NCI-H526 (cell line): ENCODE measurements at regions not wholly inside any gene's neighbourhood (a gene's known extent, or its start where the extent isn't known, plus 50 kb on each side); places are given as distances from the start of the nearest gene placed in this dataset.
"Not testable (repeated sequence)": the region's sequence is repeated elsewhere in the genome, so short reads cannot be mapped to it uniquely, and the experiment has no call there.

ENCODE experiments used
- DNase-seq, 2 experiments: peaks; one replicate each; lab custom pipeline; 2025; lab: John Stamatoyannopoulos, UW

DNA sequence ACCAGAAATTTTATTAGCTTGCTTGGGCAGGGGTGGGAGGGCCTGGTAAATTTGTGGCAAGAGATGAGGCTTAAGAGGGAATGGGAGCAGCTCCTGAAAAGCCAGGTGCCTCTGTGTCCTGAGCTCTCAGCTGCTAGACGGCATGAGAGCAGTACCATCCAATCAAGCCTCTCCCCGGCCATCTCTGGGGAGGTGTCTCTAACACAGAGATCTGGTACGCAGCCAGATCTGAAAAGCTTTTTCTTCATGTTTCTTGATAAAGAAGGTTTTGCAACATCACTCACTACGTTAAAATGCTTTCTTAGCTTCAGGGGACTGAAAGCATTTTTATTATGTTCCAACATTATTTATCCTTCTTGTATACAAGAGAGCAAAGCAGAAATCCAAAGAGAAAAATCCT, 488.2 kb downstream of the RBFOX1 start:
- DNase-seq: no peak

DNA sequence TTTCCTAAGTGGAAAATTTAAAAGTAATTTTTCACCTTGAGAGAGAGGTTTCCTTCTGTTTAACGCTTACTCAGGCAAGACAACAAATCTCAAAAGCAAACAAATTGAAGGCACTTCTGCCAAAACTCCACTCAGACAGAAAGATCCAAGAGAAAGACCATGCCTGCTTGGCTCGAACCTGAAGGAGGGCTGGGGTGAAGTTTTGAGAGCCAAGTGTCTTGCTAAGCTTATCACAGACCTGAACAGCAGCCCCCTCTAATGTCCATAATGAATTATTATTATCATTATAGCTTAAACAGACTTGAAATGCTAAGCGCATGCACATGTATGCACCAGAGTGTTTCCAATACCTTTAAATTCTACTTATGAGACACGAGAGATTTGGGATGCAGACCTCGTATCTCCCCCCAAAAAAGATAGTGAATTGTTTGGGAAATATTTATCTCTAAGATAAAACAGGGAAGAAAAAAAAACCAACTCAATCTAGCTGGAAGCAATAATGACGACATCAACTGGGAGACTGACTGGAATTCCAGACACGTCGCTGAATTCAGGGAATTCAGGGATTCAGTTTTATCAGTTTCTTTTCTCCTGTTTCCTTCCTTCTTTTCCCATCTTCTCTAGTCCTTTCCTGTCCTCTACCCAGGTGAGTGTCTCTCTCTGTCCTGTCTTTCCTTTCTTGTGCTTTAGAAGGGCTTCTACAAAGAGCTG, 473.2 kb downstream of the RBFOX1 start:
- no peak for DNase-seq

DNA sequence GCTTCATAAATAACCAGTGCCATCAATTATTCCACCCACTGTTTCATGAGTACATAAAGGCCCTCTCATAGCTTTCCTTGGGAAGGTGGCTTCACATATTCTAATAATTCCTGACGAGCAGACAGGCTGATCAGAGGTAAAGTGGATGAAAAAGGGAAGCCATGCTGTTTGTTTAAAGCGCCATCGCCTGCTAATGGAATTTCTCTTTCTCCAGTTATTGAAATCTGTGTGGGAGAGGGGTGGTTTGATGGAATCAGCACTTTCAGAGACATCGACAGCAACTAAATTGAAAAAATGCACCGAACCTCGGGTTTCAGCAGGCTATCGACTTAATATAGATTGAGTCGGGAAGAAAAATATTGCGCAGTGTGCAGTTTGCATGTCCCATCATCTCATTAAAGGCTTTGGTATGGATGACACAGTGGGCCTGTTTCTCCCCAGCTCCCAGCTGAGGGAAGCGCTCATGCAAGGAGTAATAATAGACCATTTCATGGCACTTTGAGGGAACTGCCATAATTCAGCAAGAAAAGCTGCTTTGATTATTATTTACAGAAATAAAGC, 472.1 kb downstream of the RBFOX1 start:
- no peak for DNase-seq

DNA sequence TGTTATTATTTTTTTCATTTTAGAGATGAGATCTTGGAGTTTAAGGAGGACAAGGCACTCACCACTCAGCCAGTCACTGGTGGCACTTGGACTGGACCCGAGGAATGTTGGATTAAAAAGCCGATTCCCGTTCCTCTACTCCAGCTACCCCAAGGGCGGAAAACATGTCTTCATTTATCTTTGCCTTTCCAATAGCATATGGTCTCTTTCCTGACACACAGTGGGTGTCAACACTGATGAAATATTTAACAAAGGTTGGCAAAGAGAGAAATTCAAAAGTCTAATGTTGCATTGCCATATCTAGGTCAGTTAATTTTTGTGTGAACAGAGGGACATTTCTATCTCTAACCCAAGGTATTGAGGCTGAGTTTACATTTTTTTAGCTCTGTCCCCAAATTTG, 459.7 kb downstream of the RBFOX1 start:
- DNase-seq: no peak

DNA sequence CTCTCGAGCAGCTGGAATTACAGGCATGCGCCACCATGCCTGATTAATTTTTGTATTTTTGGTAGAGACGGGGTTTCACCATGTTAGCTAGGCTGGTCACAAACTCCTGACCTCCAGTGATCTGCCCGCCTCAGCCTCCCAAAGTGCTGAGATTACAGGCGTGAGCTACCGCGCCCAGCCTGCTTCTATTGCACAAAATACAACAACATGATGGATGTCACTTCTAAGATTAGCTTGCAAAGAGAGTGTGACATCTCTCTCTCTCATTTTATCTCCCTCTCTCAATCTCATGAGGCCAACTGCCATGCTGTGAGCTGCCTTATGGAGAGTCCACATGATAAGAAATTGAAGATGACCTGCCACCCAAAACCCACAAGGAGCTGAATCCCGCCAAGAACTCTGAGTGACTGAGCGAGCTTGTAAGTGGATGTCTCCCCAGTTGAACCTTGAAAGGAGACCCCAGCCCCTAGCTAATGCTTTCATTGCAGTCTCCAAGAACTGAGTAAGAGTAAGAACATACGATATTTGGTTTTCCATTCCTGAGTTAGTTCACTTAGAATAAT, 458.5 kb downstream of the RBFOX1 start:
- DNase-seq: no peak

DNA sequence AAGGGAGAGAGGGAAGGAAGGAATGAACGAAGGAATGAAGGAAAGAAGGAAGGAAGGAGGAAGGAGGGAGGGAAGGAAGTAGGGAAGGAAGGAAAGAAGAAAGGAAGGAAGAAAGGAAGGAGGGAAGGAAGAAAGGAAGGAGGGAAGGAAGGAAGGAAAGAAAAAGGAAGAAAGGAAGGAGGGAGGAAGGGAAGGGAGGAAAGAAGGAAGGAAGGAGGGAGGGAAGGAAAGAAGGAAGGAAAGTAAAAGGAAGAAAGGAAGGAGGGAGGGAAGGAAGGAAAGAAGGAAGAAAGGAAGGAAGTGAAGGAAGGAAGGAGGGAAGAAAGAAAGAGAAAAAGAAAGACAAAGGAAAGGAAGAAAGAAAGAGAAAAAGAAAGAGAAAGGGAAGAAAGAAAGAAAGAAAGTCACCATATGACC, 442.4 kb downstream of the RBFOX1 start:
- DNase-seq: no peak

DNA sequence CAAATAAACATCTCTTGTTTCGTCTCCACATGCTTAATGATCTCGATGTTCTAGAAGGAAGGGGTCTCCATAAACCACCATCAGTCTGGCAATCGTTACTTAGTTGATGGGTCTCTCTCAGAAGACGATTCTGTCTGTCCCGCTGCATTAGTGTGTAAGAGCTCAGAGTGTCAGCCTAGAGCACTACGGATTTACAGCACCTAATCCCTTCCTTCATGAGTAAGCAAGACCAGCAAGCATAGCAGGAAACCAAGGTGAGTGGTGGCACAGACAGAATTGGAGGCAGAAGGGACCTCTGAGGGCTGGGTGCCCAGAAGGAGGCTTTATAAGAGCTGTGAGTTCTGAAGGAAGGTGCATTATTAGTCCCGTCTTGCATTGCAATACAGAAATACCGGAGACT, 440.1 kb downstream of the RBFOX1 start:
- DNase-seq: no peak

DNA sequence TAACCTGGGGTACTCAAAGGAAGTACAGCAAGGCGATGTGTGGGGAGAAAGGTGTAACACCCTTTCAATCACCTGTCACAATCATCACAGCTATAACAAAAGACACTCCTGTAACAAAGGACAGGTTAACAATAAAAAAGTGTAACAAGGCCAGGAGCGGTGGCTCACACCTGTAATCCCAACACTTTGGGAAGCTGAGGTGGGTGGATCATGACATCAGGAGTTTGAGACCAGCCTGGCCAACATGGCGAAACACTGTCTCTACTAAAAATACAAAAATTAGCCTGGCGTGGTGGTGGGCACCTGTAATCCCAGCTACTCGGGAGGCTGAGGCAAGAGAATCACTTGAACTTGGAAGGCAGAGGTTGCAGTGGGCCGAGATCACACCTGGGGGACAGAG, 436.4 kb downstream of the RBFOX1 start:
- not testable (repeated sequence) for DNase-seq

DNA sequence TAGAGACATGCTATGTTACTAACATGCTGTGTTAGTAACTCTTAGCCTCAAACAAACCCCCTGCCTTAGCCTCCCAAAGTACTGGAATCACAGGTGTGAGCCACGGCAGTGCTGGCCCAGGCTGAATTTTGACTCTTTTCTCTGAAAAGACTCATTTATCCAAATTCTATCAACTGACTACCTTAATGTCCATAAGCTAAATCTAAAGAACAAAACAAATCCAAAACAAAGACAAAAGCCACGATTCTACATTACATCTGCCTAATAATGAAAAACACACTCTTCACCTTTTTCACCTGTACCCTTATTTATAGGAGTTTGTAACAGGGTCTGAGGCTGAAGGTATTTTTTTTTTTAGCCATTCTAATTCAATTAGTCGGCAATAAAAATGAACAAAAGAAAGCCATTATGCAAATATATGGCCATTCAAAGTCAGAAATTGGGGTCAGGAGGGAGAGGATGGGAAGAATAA, 432.5 kb downstream of the RBFOX1 start:
- DNase-seq: no peak

DNA sequence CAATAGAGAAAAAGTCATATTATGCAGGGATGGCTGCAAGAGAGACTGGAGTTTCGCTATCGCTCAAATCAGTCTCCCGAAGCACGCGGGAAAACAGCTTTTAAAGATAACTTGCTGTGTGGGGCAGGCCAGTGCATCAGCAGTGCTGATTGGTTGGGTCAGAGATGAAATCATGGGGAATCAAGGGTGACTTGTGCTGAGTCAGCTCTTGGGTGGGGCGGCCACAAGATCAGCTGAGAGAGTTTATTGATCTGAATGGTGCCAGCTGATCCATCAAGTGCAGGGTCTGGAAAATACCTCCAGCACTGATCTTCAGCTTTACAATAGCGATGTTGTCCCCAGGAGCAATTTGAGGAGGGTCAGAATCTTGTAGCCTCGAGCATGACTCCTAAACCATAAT, 430.5 kb downstream of the RBFOX1 start:
- no peak for DNase-seq
